CD4-positive, alpha-beta T cell (primary cell): ENCODE measurements at regions not wholly inside any gene's neighbourhood (a gene's known extent, or its start where the extent isn't known, plus 50 kb on each side); places are given as distances from the start of the nearest gene placed in this dataset.

ENCODE experiments used
- ATAC-seq: fragments of 200-7000 bp; cut with Tn5 transposase; one replicate; pipeline ENCODE4 v1.10.0; 2022; ENCODE audit warnings: mild to moderate bottlenecking; ENCODE audit not compliant: poor library complexity
- CTCF ChIA-PET: fragments of 350-600 bp; sonication (Branson Sonifier 250); formaldehyde crosslinking; loops from one replicate; lab custom pipeline; 2021; ENCODE audit warnings: antibody characterized with exemption, inconsistent platforms; lab: Charles Lee
- POLR2A ChIA-PET: fragments of 350-600 bp; sonication (Branson Sonifier 250); formaldehyde crosslinking; loops from one replicate; lab custom pipeline; 2021; ENCODE audit warnings: antibody characterized with exemption, inconsistent platforms; lab: Charles Lee
- DNase-seq, 14 experiments: peaks; one replicate each; pipeline ENCODE4 v3.0.0-alpha.2; 2013 to 2020; ENCODE audit warnings: mixed read lengths in 2 of 14
- H3K27ac ChIP-seq, 2 donors: one replicate each; pipeline versions ENCODE4 v1.5.1 to v1.7.0; 2013; ENCODE audit warnings: low read length in 2 of 2, low read depth in 1 of 2, mild to moderate bottlenecking in 1 of 2
- H3K27me3 ChIP-seq, 2 experiments: 1 replicate in 1 of 2; 2 replicates in 1 of 2; pipeline versions ENCODE4 v1.6.1 to v1.7.0; 2013; ENCODE audit warnings: low read length in 2 of 2, control low read depth in 1 of 2, mild to moderate bottlenecking in 1 of 2, moderate library complexity in 1 of 2; ENCODE audit not compliant: insufficient read depth in 2 of 2, control insufficient read depth in 1 of 2
- H3K36me3 ChIP-seq: one replicate; pipeline ENCODE4 v1.6.1; 2013; ENCODE audit warnings: low read length, control low read depth; ENCODE audit not compliant: insufficient read depth
- H3K4me1 ChIP-seq: one replicate; pipeline ENCODE4 v1.6.1; 2013; ENCODE audit warnings: low read length, control low read depth; ENCODE audit not compliant: insufficient read depth
- H3K4me3 ChIP-seq: one replicate; pipeline ENCODE4 v1.5.1; 2013; ENCODE audit warnings: mild to moderate bottlenecking, low read length, moderate library complexity
- H3K9me3 ChIP-seq, 2 experiments: 1 replicate in 1 of 2; 2 replicates in 1 of 2; pipeline versions ENCODE4 v1.6.1 to v1.7.0; 2013; ENCODE audit warnings: low read length in 2 of 2, mild to moderate bottlenecking in 2 of 2, control low read depth in 1 of 2, moderate library complexity in 1 of 2; ENCODE audit not compliant: control insufficient read depth in 1 of 2, insufficient read depth in 1 of 2
- H3K27ac Mint-ChIP-seq: one replicate; pipeline ENCODE4 v1.8.0; 2020; ENCODE audit warnings: mixed read lengths
- H3K27me3 Mint-ChIP-seq: one replicate; pipeline ENCODE4 v1.8.0; 2021; ENCODE audit warnings: mixed read lengths
- H3K36me3 Mint-ChIP-seq: one replicate; pipeline ENCODE4 v1.8.0; 2021; ENCODE audit warnings: low read depth, mixed read lengths
- H3K4me1 Mint-ChIP-seq: one replicate; pipeline ENCODE4 v1.8.0; 2021; ENCODE audit warnings: low read depth, mixed read lengths
- H3K4me3 Mint-ChIP-seq: one replicate; pipeline ENCODE4 v1.8.0; 2020; ENCODE audit warnings: mild to moderate bottlenecking, mixed read lengths
- H3K9me3 Mint-ChIP-seq: one replicate; pipeline ENCODE4 v1.8.0; 2020; ENCODE audit warnings: mixed read lengths
- CTCF ChIP-seq: fragments of 200-600 bp; IDR thresholded peaks from one replicate; pipeline ENCODE4 v1.8.0; 2022; ENCODE audit warnings: antibody characterized with exemption, mild to moderate bottlenecking
- intact Hi-C, 2 experiments: fragments of 100-400 bp; cut with DNase I in 1 of 2; cut with micrococcal nuclease in 1 of 2; formaldehyde crosslinking; loops; one replicate each; pipeline versions ENCODE4 v1.15.1 to v1.9.0; 2023 to 2025; cut with DNase I, micrococcal nuclease

- POLR2A ChIA-PET: no interaction called here
- no peaks in the 10 kb centered on the region for H3K4me1 ChIP-seq
- no peak for TF ChIP-seq CTCF
- peaks cover 8% of the 10 kb centered on the region for H3K27me3 Mint-ChIP-seq
- H3K9me3 ChIP-seq: no peaks in the 10 kb centered on the region
- intact Hi-C loops: no loop called here
- H3K4me3 ChIP-seq: no peak overlapping the region
- no peaks in the 10 kb centered on the region for H3K36me3 ChIP-seq
- H3K36me3 Mint-ChIP-seq: no peaks in the 10 kb centered on the region
- CTCF ChIA-PET: no interaction called here
- ATAC-seq (no peak), DNase-seq (no peak)
- H3K27ac ChIP-seq: no peak overlapping the region
- H3K9me3 Mint-ChIP-seq: no peaks in the 10 kb centered on the region
- no peak overlapping the region for H3K4me3 Mint-ChIP-seq
- H3K27ac Mint-ChIP-seq: no peak overlapping the region
- H3K4me1 Mint-ChIP-seq: no peaks in the 10 kb centered on the region
- no peaks in the 10 kb centered on the region for H3K27me3 ChIP-seq
Measured at GRCh38 chrX:150074175-150074574, 135.9 kb upstream of the EOLA2 start.

GRCh38 chrX:150080497-150080896 is 142.2 kb upstream of the EOLA2 start:
- Mint-ChIP-seq H3K27me3 (no peaks in the 10 kb centered on the region), H3K4me1 (no peaks in the 10 kb centered on the region), H3K9me3 (no peaks in the 10 kb centered on the region), H3K4me3 (no peak overlapping the region), H3K36me3 (no peaks in the 10 kb centered on the region), H3K27ac (no peak overlapping the region)
- ATAC-seq (no peak), DNase-seq (no peak)
- no peak overlapping the region for H3K27ac ChIP-seq
- no peak for TF ChIP-seq CTCF
- H3K27me3 ChIP-seq: no peaks in the 10 kb centered on the region
- H3K36me3 ChIP-seq: no peaks in the 10 kb centered on the region
- no peaks in the 10 kb centered on the region for H3K4me1 ChIP-seq
- no peaks in the 10 kb centered on the region for H3K9me3 ChIP-seq
- no peak overlapping the region for H3K4me3 ChIP-seq
- ChIA-PET POLR2A (no interaction called here), CTCF (no interaction called here)
- intact Hi-C loops: no loop called here

GRCh38 chrX:150081076-150081475 is 142.8 kb upstream of the EOLA2 start:
- Mint-ChIP-seq H3K27me3 (no peaks in the 10 kb centered on the region), H3K27ac (no peak overlapping the region), H3K4me3 (no peak overlapping the region), H3K9me3 (no peaks in the 10 kb centered on the region), H3K36me3 (no peaks in the 10 kb centered on the region), H3K4me1 (no peaks in the 10 kb centered on the region)
- no peaks in the 10 kb centered on the region for H3K27me3 ChIP-seq
- H3K27ac ChIP-seq: no peak overlapping the region
- H3K36me3 ChIP-seq: no peaks in the 10 kb centered on the region
- CTCF ChIA-PET: no interaction called here
- POLR2A ChIA-PET: no interaction called here
- no peaks in the 10 kb centered on the region for H3K4me1 ChIP-seq
- no peak for DNase-seq
- H3K4me3 ChIP-seq: no peak overlapping the region
- intact Hi-C loops: no loop called here
- no peaks in the 10 kb centered on the region for H3K9me3 ChIP-seq
- no peak for TF ChIP-seq CTCF
- no peak for ATAC-seq
